RPMI7951 (cell line): ENCODE measurements at regions not wholly inside any gene's neighbourhood (a gene's known extent, or its start where the extent isn't known, plus 50 kb on each side); places are given as distances from the start of the nearest gene placed in this dataset.
A peak's percentile ranks its signal among the peaks of the same experiment; 100 is the strongest.

Experiments
- DNase-seq: peaks from one replicate; pipeline ENCODE4 v3.0.0-alpha.2; 2012; ENCODE audit warnings: low read depth

- DNase-seq, result no peak
These were observed 50.3 kb upstream of the TCF12 start for GRCh38 chr15:56868170-56868569.

GRCh38 chr15:56866803-56867202 lies 51.6 kb upstream of the TCF12 start:
- peak; percentile 46 for DNase-seq

DNA sequence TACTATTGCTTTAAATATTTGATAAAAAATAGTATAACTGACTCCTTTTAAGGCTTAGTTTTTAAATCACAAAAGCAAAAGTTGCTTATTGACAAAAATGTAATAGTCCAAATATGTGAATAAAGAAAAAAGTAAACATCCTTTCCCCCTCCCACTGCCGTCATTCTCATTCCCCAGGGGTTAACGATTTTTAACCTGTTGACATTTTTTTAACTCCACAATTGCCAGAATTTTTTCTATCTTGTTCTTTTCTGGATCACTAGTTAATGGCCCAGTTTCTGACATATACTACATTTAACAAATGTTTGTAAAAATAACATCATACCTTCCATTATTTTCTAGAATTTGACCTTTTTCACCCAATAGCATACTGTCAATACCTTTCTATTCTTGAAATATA lies 60.6 kb upstream of the TCF12 start:
- no peak for DNase-seq

- DNase-seq, result no peak
These were observed 61.5 kb upstream of the TCF12 start for GRCh38 chr15:56856934-56857333.

- DNase-seq, result no peak
These were observed 73.6 kb upstream of the TCF12 start for GRCh38 chr15:56844892-56845291.

- DNase-seq, result no peak
These were observed 74.0 kb upstream of the TCF12 start for GRCh38 chr15:56844471-56844870.

GRCh38 chr15:56839641-56840040 lies 78.8 kb upstream of the TCF12 start:
- DNase-seq, result peak; percentile 24

GRCh38 chr15:56839099-56839498 lies 79.3 kb upstream of the TCF12 start:
- no peak for DNase-seq

GRCh38 chr15:56838085-56838484 lies 80.4 kb upstream of the TCF12 start:
- no peak for DNase-seq

DNA sequence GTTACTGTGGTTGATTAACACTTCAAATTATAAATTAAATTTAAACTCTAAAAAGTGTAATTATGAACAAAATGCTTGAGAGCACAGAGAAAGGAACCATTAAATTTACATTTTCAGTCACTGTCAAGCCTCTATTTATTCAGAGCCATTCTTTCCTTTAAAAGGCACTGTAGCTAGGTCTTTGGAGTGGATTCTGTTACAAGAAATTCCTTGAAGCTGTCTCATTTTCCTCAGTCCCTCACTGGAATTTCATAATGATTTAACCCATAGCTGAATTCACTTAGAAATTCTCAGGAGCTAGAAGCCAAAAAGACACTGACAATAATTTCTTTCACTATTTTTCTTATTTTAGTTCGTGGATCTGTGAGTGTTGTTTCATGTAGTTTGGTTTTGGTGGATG lies 81.2 kb upstream of the TCF12 start:
- peak; percentile 17 for DNase-seq

GRCh38 chr15:56835718-56836171 lies 82.7 kb upstream of the TCF12 start:
- DNase-seq, result peak; percentile 69

- DNase-seq, result no peak
These were observed 86.3 kb upstream of the TCF12 start for GRCh38 chr15:56832125-56832524.

- DNase-seq, result no peak
These were observed 86.9 kb upstream of the TCF12 start for GRCh38 chr15:56831467-56832005.

GRCh38 chr15:56824175-56824574 lies 90.9 kb upstream of the ZNF280D start:
- peak; percentile 59 for DNase-seq

GRCh38 chr15:56821721-56822425 lies 88.6 kb upstream of the ZNF280D start:
- DNase-seq, result peak; percentile 72

- DNase-seq, result no peak
These were observed 87.0 kb upstream of the ZNF280D start for GRCh38 chr15:56820333-56820732.

DNA sequence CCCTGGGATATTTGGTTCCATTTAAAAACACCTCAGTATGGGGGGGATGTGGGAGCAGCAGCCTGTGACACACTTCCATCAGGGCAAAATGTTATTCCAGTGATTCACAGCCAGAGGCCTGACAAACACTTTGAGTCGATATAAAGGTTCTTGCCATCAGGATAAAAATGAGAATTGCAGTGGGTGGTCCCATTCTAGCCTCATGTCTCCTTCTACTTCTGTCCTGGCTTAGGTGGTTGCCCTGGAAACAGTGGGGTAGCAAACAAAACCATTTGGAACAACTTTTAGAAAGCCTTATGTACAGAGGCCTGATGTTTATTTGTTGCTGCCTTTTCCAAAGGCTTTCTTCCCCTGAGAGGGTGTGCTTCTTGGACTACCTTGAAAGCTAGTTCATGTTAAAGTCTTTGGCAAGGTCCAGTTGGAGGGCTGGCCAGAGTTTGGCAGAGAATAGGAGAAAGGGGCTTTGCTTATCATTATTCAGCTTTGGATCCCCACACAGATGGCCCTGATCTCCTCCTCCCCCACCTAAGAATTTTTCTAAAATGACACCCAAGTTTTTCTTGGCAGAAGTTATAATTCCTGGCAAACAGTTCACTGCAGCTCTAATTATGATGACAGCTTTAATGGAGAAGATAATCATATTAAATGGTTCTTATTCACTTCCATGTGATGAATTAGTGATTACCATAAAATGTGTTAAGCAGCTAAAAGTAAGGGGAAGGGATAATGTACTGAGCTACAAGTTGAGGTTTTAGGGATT lies 84.2 kb upstream of the ZNF280D start:
- DNase-seq, result peak; percentile 71

DNA sequence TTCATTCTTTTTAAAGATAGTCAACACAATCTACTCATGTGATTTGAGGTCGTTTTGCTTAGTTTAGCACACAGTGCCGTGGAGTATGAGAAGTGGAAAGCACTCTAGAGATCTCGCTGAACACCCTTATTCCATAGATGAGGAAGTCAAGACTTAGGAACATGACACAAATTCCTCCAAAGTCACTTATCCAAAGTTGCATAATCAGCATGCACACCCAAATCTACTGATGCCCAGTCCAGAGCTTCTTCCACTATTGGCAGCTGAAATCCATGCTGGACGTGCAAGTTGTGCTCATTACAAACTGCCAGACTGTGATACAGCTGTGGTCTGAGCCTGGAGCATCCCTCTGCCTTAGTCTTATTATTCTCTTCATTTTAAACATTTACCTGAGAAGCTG lies 83.5 kb upstream of the ZNF280D start:
- no peak for DNase-seq

- DNase-seq, result peak; percentile 85
These were observed 81.9 kb upstream of the ZNF280D start for GRCh38 chr15:56815247-56815646.

DNA sequence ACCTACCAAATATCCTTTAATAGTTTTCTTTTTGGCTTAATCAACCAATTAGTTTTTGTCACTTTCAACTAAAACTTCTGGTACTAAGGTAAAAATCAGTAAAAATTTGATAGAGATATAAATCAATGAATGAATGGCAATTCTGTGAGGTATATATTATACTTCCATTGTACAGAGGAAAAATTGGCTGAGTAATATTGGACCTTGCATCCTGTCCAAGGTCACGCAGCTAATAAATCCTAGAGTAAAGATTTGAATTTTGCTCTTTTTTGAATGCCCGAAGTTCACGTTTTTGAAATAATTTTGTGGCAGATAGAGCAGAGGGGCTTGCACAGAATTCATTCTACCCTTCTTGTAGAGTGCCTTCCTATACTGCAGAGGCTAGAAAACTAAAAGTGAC lies 81.1 kb upstream of the ZNF280D start:
- DNase-seq, result no peak

GRCh38 chr15:56813995-56814394 lies 80.7 kb upstream of the ZNF280D start:
- DNase-seq, result no peak

GRCh38 chr15:56812961-56813360 lies 79.7 kb upstream of the ZNF280D start:
- DNase-seq, result no peak

DNA sequence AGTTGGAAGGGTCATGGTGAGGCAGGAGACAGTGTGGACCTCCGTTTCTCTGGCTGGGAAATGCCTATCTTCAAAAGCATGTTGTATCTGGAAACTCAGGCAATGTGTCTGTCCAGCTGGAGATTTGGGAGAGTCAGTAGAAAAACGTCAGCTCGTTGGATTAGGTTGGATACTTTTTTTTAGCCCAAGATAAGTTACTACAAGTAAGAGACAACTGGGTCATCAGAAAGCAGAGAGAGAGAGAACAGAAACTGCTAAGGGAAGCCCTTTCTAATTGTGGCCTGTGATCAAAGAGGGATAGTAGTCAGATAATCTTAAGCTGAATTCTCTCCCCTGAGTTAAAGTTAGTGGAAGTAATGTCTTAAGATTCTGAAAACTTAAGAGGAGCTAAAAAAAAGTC lies 78.9 kb upstream of the ZNF280D start:
- no peak for DNase-seq
